ENCODE measurements at regions not wholly inside any gene's neighbourhood (a gene's known extent, or its start where the extent isn't known, plus 50 kb on each side); places are given as distances from the start of the nearest gene placed in this dataset.

- TF ChIP-seq CTCF (IDR thresholded peaks at IDR 0.05) = no peak
- TF ChIP-seq POLR2A (IDR thresholded peaks at IDR 0.05) = no peak
Observed at GRCh38 chr5:124444147-124444775, 302.2 kb downstream of the ZNF608 start.
